ENCODE measurements at regions not wholly inside any gene's neighbourhood (a gene's known extent, or its start where the extent isn't known, plus 50 kb on each side); places are given as distances from the start of the nearest gene placed in this dataset.
"Not testable (repeated sequence)": the region's sequence is repeated elsewhere in the genome, so short reads cannot be mapped to it uniquely, and the experiment has no call there.

GRCh38 chr7:153766926-153767325, 285.3 kb upstream of the DPP6 start:
- TF ChIP-seq CTCF (IDR thresholded peaks at IDR 0.05); TCF7L2 (IDR thresholded peaks at IDR 0.05; ENCODE audit: low read depth, low read length); POLR2AphosphoS5 (IDR thresholded peaks at IDR 0.05; ENCODE audit: low read depth, low read length); REST (IDR thresholded peaks at IDR 0.05; ENCODE audit: insufficient read depth in 1 of 2, low read depth in 2 of 2, low read length in 1 of 2): not testable (repeated sequence)
